HK-2 (cell line): ENCODE measurements at regions not wholly inside any gene's neighbourhood (a gene's known extent, or its start where the extent isn't known, plus 50 kb on each side); places are given as distances from the start of the nearest gene placed in this dataset.

Experiments used
- DNase-seq: peaks from one replicate; pipeline ENCODE4 v3.0.0-alpha.2; 2018; ENCODE audit not compliant: unreplicated experiment

DNA sequence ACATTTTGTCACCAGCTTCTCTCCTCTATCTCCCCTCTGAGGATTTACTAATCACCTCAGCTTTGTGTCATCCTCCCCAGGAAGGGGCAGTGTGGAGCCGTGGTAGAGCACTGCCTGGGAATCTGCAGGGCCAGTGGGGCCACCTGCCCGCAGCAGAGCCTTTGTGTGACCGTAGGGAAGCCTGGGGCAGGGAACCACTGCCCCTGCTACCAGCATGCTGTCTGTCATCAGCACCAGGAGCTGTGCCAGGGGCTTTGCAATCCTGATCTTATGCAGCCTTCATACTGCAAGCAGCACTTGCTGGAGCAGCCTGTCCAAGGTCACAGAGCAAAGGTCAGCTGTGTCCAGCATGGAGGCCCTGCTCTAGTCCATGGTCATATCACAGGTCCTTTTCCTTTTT lies 170.2 kb upstream of the IL12A start:
- no peak for DNase-seq

DNA sequence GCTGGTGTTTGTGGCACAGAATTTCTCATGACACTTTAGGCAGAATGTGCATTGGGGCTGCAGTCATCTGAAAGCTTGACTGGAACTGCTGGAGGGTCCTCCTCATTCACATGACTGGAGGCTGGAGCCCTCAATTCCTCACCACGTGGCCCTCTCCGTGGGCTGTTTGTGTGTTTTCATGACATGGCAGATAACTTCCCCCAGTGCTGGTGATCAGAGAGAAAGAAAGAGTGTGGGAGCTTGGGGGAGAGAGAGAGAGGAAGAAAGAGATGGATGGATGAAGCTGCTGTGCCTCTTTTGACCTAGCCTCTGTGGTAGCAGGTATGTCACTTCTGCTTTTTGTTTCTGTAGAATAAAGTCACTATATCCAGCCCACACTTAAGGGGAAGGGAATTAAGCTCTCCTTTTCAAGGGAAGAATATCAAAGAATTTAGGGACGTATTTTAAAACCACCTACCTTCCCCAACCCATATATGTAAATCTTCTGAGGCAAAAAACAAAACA lies 169.6 kb upstream of the IL12A start:
- DNase-seq, result no peak

DNA sequence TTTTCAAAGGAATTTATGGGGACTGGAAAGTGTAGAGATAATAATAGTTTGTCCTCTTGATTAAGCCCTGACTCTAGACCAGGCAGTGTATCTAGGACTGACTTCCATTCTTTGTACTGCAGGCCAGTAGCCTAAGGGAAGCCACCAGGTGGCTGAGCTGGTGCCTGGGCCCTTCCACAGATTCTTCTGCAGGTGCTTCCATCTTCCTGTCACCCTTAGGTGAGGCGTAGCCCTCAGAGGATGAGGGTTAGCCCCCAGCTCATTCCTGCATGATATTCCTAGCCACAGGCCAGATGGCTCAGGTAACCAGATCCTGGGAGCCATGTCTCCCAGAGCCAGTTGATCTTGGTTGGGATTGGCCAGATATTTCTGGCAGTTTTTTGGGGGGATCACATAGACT lies 169.0 kb upstream of the IL12A start:
- no peak for DNase-seq

DNA sequence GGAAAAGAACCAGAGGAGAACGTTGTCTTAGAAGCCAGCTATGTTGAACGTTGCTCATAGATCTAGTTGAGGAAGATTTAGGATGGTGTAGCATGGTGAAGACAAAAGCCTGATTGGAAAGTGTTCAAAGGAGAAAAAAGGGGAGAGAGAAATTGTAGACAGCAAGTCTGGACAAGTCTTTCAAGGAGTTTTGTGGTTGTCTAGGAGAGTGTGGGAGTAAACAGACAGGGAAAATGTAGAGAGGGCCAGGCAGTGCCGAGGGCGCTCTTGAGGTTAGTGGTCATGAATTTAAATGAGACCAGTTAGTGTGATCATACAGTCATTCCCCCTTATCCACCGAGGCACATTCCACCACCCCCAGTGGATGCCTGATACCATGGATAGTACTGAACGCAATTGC lies 167.5 kb upstream of the IL12A start:
- no peak for DNase-seq

DNA sequence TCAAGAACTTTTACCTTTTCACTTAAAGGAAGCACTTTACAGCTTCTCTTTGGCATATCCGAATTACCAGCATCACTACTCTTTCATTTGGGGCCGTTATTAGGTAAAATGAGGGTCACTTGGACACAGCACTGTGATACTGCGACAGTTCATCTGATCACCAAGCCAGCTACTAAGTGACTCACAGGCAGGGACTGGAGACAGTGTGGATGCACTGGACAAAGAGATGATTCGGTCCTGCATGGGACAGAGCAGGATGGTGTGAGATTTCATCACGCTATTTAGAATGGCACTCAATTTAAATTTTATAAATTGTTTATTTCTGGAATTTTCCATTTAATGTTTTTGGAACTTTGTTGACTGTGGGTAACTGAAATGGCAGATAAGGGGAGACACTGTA lies 166.9 kb upstream of the IL12A start:
- no peak for DNase-seq

DNA sequence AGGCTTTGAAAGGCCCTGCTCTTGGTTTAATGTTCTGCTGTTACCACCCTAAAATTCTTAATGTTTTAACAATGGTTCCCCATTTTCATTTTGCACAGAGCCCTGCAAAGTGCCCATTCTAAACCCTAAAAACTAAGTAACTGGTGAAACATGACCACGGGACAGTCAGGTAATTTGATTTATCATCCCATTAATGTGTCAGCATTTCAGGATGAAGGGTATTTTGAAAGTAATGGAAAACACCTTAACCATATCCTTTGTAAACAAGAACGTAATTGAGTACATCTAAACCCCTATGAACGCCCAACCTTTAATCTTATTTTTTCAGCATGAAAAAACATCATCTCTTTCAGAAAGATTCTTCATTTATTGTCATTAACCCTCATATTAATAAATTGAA lies 164.9 kb upstream of the IL12A start:
- DNase-seq, result no peak

DNA sequence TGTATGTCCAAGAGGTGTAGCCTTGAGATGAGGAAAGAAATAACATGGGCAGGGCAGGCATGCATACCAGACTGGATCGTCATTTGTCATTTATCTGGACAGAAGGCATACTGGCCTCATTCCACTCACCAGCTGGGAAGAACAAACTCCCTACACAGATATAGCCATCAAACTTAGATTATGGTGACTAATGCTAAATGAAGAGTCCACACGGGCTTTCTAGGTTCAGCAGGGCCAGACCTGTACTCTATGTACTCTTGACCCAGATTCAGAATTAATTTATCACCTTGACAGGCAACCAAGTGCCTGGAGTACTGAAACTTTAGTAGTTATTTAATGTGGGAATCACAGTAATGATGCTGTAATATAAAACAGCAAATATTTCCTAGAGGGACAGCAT lies 164.3 kb upstream of the IL12A start:
- peak; percentile 25 for DNase-seq

DNA sequence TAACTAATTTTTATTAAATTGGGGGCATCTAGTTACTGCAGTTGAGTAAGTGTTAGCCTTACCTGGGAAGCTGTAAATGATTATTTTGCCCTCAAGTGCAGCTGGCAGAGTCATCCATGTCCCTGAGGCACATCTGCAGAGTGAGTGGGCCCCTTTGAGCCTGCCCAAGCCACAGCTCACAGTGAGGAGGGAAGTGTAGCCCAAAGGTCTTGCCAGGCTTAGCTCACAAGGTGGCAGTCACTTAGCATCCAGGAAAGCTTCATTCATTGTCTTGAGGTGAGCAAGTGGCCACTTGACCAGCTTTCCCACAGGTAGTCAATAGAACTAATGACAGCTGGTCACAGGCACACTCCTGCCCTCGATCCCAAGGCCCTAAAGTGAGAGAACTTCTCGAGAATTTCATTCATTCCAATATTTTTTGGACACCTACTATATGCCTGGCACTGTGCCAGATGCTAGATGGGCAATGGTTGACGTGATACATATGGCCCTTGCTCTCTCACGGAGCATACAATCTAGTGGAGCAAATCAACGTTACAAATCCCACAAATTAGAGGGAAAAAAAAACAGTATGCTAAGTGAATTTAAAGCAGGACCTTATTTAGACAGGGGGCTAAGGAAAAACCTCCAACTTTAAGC lies 163.3 kb upstream of the IL12A start:
- DNase-seq, result no peak

DNA sequence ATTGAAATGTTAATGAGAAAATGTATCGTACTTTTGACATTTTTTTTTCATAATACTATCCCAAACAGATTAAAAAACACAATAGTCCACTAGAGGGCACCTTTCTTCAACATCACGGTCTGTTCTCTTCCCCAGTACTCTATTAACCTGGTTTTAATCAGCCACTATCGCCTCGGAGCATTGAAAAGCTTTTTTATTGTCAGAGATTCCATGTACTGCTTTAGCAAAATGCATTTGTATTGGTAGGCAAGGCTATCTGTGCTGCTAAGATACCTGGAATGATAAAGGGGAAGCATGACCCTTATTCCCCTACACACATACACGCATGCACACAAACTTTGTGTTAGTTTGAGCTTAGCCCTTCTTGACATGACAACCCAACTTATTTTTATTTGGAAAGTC lies 160.1 kb upstream of the IL12A start:
- no peak for DNase-seq

DNA sequence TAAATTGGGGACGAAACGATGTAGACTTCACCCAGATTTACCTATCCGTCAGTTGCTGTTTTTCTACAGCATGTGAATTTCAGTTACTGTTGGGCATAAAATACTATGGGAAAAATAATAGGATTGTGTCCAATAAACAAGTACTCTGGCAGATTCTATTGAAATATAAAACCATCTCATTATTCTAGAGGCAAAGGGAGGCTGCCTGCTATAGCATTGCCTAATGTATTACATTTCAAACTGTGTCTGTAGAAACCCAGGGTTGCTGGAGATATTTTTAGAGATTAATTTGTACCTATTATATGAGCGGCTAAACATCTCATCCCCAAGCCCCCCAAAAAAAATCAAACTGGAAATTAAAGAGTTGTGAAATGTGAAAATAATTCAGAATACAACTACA lies 159.6 kb upstream of the IL12A start:
- no peak for DNase-seq

DNA sequence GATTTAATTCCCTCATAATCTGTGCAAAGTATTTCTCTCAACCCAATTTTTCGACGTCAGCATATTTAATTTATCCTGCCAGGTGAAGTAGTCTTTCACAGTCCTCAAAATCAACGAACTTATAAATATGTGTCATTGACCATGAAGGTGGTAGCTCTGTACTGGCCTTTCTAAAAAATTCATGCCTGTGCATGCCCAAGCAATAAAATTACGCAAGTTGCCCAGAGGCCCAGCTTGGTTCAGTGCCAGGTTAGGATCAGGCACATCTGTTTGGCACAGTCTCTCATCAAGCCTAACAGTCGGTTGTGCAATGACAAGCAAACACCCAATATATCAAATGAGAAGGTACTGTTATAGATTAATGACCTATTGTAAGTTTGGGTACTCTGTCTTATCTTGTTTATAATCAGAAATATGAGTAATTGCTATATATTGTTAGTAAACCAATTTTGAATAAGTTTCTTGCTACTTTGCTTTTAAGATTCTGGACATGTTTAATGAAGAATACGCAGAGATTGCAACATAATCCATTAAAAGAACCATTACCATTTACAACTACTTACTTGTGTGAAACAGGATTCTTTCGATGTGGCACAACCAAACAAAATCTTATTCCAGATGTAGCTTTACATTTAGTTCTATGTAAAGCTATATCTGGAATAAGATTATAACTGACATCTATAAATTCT lies 159.0 kb upstream of the IL12A start:
- no peak for DNase-seq

DNA sequence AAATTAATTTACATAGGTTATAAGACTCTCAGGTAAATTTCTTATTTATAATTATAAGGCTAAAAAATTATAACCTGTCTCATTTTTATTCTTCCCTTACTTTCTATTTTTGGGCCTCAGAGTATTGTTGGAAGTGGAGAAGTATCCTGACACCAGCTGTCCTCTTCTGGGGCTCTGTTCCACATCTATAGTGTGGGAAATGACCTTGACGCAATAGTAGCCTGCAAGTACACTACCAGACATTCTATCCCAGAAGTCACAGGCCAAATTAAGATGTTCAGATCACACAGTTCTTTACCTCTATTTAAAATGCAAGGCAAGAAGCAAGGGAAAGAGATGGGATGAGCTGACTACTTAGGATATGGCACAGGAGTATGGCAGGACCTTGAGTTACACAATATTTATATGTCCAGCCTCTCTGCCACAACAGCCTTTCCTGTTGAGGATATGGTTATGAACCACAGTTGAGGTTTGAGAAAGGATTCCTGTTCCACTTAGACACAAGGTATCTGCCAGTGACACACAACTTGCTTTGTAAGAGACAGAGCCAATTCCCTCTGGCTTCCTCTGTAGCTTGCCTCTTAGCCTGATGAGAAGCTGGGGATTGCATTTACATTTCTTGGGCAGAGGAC lies 158.0 kb upstream of the IL12A start:
- no peak for DNase-seq

DNA sequence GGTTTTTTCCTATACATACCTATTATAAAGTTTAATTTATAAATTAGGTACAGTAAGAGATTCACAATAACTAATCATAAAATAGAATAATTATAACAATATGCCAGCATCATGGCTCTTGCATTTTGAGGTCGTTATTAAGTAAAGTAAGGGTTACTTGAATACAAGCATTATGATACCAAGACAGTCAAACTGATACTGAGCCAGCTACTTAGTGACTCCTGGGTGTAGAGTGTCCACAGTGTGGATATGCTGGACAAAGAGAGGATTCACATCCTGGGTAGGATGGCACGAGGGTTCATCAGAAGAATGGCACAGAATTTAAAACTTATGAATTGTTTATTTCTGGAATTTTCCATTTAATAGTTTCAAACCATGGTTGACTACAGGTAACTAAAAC lies 157.2 kb upstream of the IL12A start:
- no peak for DNase-seq

DNA sequence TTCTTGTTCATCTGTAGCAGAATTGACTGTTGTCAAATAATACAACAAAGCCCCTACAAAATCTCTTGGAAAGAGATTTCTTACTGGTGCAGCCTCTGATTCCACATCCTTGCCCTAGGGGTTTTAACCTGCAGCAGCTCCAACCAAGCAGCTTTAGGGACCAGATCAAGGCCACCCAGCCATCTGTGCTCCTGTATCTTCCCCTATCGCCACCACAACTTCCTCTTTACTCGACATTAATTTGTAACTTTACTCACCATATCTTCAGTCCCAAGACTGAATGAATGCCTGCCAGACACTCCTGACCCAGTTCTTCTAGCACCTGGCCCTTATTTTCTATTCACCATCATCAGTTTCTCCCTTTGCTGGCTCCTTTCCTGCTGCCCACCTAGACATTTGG lies 156.6 kb upstream of the IL12A start:
- DNase-seq, result no peak

DNA sequence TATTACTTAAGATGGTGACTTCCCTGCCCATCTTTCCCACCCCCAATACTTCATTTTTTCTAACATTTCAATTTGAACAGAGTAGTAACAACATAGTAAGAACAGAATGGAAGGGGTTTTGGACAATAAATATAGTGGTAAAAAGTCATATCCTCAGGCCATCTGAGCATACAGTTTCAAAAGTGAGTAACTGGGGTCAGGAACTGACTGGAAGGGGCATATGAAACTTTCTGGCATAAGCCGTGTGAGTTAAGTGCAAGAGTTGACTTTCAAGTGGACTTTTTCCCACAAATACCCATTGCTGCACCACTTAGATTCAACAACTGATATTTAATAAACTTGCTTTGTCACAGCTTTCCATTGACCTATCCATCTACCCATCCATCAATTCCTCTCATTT lies 153.5 kb upstream of the IL12A start:
- no peak for DNase-seq

DNA sequence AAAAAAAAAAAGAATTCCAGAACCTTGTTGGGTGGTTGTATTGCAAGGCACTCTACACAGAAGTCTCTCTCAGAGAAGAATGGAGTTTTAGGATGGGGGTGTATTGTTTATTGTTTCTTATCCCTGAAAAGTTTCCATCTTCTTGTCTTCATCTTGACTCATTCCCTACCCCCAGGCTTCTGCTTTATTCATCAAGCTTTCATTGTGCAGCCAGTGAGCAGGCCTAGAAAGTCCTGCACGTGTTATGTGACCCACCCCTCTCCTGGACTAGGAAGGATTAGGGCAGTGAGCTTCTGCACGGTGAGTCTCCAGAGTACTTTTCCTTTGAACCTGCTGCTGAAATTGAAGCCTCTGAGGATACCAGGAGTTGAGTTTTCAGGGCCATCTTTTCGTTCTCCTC lies 150.9 kb upstream of the IL12A start:
- DNase-seq, result no peak

DNA sequence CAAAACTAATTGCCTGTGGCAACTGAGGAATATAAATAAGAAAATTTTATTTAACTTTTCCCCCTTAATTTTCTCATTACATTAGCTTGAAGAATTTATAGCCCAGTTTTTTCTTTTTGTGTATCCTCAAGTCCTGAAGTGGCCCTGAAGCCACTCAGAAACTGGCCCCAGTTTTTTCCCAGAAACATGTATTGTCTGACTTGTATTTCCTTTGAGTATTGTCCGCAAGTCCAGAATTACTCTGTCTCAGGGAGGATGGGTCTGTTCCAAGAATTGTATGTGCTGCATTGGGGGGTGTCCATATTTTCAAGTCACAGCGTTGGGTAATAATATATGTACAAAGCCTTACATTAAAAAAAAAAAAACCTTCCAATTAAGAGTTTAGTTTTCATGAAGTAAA lies 149.7 kb upstream of the IL12A start:
- no peak for DNase-seq

DNA sequence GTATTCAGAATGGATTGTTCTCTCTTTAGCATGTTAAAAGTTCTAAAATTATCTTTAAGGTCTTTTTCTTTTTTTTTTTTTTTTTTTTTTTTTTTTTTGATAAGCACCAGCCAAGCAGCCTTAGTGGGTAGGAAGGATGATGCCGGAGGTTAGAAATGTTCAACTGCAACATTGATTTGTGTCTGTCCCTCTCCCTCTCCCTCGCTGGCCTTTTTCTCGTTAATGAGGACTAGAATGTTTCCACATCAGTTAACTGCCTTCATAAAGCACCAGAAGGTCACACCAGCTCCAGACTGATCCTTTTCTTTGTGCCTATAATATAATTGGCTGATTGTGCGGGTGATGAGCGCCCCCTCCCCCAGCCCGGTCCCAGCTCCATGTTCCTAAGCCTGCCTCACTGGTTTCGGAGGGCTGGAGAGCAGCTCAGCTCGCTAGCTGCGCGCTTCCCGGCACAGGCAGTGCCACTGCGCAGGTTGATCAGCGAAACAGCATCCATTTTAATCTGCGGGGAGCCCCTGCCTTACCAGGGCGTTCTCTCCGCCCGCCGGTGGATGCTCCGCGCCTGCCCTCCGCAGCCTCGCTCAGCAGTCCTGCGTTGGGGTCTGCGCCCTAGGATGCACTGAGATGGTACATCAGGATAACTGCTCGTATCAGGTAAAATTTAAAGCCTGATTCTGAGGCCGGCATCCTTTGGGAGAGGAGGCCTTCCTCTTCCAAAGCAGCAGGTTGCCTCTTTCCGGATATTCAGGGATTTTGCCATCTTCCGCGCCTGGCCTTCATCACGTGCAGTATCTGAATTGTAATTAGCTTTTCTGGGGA lies 148.9 kb upstream of the IL12A start, which contains the start of gene SCHIP1:
Gene SCHIP1, plus strand, starts transcription at position 301 of the 819 bp plus-strand sequence.
- DNase-seq, result no peak

DNA sequence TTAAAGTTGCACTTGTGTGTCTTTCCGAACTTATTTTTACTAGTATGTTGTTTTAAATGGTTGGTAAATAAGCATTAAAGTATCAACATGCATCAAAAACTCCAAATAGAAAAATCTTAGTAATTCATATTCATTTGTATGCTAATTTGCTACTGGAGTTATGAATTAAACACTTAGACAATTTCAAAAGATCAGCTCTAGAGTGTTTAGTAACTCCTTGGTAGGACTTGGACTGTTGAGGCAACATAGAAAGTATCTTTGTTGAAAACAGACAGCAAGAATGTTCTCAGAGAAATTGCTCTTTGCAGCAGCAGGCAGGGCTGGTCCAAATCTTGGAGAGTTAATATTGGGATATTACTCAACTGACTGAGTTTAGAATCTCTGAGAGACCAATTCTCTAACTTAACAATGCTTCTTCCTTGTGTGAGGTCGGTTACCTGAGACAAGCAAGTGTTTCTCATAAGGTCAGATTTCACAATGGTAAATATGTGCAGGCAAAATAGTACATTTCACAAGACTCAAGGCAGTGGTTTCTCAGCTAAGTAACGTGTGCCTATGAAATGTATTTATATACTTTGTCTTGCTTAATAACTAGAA lies 147.8 kb upstream of the IL12A start:
- DNase-seq, result no peak

DNA sequence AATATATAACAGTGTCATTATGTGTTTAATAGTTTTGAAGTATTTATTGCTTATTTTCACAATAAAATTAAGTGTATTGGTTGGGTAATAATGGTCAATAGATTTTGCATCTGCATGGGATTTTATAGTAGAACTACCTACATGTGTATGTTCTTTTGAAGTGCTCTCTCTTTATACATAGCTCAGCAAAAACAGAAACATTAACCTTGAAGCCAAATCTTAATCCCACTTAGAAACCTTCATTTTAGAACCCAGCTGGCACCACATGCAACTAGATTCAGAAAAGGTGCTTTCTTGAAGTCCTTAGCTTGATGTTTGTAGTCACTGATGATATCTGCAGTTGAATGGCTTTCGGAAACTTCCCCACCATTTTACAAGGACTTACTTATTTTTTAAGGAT lies 146.9 kb upstream of the IL12A start:
- no peak for DNase-seq

DNA sequence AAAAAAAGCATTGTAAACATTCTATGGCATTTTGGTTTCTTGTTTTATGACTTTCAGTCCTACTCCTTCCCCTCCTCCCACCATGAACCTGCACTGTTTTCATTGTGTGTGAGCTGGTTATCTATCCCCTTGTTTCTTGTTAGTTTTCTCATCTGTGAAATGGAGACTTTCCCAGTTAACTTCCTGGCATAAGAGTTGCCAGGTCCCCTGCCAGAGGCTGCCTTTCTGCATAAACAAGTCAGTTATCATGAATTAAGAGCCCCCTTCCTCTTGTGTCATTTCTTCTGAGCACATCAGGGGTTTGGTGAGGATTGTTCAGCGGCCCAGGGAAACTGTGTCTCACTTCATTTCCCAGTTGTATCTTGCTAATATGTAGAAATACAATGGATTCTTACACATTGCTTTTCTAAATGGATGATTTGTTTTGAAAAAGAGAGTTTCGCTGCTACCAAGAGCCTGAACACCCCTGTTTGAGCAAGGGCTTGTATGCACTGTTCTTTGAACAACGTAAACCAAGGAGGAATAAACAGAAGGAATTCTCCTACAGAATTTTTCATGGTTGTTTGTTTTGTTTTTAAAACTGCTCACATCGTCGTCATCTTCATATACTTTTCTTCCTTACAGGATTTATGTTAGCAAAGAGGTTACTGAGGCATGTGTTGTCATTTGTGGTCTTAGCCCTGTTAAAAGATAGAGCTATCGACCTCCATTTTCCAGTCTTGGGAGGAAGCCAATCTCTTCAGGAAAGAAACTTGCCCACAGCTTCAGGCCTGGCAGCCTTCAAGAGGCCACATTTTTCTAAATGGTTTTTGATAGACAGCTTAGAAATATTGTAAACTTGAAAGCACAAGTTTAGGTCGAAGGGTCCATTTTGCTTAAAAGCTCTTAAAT lies 144.6 kb upstream of the IL12A start:
- DNase-seq, result no peak
